GM19193 (cell line): ENCODE measurements at regions not wholly inside any gene's neighbourhood (a gene's known extent, or its start where the extent isn't known, plus 50 kb on each side); places are given as distances from the start of the nearest gene placed in this dataset.

Experiments
- POLR2A ChIP-seq: IDR thresholded peaks from 4 replicates; pipeline ENCODE4 v1.6.1; 2011; ENCODE audit not compliant: insufficient read depth, insufficient read length; ENCODE audit errors: extremely low read depth

DNA sequence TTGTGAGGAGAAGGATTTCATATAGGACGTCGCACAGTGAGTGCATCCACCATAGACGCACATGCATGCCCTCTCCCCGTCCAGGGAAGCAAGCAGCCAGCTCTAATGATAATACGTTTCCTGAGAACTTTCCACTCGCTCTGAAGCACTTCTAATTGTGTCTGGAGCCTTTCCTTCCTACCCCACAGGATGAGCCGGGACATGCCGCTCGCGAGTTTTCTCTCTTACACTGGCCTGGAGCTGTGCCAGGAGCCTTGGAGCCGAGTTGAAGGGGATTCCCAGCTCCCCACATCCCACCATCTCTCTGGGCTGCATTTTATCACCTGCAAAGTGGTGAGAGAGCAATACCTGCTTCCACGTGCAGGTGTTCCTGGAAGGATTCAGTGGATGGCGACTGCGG, 368.1 kb downstream of the C16orf95 start:
- TF ChIP-seq POLR2A: no peak

DNA sequence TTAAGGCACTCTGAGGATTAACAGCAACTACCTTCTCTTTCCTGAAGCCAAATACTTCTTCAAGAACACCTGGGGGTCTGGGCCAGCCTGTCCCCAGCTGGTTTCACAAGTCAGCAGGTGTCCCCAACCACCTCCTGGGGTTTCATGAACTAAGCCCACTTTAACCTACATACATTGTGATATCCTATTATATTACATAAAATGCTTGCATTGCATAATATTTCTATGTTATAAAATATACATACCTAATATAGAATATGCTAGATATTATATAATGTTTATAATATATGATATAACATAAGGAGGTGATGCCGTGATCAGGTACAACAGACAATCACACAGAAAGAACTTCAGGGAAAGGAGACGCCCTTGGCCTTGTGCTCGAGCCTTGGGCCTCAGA, 367.6 kb downstream of the C16orf95 start:
- TF ChIP-seq POLR2A: no peak

DNA sequence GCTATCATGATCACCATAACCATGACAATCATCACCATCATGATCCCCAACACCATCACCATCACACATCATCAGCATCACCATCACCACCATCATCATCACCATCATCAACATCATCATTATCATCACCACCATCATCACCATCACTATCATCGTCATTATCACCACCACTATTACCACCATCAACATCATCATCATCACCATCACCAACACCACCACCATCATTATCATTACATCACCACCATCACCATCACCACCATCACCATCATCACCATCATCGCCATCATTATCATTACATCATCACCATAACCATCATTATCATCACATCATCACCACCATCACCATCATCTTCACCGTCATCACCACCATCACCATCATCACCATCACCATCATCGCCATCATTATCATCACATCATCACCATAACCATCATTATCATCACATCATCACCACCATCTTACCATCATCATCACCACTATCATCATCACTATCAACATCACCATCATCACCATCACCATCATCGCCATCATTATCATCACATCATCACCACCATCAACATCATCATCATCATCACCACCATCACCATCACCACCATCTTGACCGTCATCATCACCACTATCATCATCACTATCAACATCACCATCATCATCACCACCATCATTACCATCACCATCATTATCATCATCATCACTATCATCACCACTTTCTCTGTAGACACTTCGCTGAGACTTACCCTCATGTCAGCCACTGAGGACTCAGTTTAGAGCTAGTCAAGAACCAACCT, 366.0 kb downstream of the C16orf95 start:
- TF ChIP-seq POLR2A: no peak

DNA sequence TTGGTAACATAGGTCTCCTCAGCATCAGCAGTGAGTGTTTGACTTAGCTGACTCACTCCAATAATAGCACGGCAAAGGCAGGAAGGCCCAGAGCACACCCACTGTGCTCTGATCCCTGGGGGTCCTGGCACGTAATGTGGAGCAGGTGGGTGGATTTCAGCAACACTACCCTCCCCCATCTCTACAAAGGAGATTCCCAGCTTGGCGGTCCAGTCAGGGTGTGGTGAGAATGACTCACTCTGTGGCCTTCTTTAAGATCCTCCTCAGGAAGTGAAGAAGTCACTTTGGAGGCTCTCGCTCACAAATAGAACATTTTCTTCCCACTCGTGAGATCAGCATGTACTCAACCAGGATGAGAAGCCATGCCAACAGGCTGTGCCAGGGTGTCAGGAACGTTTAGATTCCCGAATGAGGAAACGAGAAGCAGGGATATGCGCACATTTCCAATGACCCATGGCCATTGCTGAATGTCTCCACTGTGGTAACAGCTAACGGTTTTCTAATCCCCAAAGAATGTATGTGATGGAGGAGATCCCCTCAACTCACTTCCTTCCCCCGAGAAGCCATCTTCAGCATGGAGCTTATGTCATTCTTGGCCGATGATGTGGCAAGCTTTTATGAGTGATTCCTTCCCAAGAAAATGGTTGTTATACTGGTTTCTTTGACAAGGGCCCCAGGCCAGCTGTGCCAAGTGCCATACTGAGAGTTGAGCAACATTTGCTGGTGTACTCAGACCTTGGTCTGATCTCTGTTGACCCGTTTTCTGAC, 365.2 kb downstream of the C16orf95 start:
- TF ChIP-seq POLR2A: no peak

DNA sequence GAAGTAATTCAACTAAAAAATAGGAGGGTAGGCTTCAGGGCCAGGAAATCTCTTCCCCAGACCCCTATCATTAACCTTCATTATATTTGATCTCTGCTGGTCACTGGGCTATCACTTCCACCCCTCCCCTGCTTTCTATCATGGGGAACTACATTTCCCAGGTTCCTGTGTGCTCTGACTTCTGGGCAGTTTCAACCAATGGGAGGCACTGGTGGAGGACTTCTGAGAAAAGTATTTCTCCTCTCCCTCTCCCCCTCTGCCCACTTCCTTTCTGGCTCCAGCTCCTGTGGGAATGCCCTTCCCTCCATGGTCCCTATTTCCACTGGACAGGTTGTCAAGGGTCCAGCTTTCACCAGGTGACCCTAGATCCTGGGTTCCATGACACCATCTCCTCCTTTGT, 364.4 kb downstream of the C16orf95 start:
- no peak for TF ChIP-seq POLR2A

DNA sequence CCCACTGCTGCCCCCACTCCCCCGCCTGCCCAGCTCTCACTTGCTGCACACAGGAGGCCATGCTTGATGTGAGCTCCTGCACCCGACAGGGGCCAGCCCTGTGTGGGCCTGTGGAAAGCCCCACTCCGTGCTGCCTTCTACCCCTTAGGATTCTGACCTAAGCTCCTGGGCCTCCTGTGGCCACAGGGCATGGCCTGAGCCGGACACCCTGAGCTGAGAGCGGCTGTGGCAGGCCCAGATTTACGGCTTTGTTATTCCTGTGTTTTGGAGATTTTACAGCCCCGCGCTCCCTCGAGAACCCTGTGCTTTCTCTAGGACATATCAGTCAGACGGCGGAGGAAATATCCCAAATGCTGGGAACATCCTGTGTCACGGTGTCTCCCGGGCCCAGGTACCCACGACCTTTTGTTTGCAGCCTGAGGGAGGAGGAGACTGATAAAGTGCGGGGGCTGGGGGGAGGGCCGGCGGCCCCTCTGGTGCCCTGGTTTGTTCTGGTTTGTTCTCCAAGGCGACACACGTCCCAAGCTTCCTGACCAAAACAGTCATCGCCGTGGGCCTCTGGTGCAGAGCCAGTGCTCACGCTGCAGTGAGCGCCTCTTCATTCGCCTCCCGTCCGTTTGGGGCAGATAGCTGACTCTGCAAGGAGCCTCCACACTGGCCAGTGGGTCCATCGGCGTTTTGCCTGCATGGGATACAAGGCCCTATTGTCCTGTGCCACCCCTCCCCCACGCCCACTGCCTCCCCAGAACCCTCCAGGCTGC, 363.4 kb downstream of the C16orf95 start:
- TF ChIP-seq POLR2A: no peak

DNA sequence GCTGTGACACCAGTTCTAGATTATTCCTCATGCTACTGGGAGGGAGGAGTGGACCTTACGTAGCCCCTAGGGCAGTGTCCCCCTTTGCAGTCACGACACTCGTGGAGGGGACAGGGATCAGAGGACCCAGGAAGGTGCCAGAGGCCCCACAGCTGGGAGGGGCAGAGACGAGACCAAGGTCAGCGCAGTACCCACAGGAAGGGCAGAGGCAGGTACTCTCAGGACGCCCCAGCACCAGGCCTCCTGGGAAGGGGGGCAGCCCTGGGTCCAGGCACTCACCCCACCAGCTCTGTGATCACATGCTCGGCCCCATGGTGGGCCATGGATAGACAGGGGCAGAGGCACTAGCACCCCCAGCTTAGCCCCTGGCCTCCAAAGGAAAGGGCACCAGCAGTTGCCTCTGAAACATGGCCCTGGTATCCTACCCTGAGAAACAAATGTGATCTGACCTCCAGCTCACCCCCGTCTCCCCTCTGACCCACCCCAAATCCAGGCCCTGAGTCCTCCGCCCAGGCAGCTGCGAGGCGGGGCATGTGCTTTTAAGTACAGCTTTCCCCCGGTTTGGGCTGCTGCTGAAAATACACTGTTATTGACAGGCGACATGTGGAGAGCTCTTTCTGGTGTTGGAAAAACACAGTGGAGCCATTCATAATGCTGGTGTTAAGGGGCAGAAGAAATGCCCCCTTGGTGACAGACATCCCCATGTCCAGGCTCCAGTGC, 361.9 kb downstream of the C16orf95 start:
- no peak for TF ChIP-seq POLR2A

DNA sequence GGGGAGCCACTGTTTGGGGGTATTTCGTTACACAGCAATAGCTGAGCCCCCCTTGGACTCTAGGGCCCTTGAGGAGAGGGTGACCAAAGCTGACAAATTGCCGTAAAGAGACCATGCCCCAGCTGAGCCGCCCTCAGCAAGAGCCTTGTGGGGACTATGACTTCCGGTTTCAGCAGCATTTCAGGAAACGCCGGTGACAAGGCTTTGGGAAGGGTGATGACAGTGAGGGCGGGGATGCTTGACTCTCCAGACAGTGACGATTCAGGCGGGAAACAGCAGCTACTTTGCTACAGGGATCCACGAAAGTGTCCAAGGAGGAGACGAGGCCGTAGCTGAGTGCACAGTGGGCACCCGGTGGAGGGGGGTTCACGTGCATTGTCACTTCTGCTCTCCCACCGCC, 360.8 kb downstream of the C16orf95 start:
- TF ChIP-seq POLR2A: no peak

DNA sequence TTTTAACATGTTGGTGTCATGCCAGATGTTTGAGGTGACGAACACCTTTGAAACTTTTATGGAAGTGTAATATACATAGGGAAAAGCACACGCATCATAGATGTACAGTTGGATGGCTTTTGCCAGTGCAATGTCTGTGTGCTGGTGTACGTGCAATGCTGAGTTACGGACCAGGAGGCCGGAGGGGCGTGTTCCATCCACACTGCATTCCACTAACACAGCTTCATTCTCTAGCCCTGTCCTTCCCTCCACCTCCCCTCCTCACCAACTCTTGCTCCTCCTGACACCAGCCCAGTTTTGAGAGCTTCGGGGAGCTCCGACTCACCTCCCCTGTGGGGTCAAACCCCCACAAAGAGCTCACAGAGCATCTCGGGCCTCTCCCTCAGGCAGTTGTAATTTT, 358.8 kb downstream of the C16orf95 start:
- no peak for TF ChIP-seq POLR2A

DNA sequence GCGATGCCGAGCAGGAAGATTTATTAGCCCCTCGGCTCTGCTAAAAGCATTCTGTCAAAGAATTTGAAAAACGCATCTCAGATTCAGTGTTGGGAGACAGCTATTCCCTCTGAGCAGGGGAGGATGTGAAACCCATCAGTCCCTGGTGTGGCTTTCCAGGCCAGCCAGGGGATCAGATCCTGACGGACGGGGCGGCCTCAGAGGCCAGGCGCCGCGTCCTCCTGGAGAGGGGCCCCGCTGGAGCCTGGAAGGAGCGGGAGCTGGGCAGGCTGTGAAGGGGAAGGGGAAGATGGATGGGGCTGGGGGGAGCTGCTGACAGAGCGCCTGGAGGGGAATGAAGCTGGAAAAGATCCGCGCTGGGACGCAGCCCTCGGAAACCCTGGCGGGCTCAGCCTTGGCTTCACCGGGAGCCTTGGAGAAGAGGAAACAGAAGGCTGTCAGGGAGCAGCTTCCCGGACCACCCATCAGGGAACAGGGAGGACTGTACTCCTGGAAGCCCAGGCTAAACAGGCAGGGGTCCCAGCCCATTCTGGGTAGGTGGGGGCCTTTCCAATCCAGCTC, 358.0 kb downstream of the C16orf95 start:
- TF ChIP-seq POLR2A: no peak

DNA sequence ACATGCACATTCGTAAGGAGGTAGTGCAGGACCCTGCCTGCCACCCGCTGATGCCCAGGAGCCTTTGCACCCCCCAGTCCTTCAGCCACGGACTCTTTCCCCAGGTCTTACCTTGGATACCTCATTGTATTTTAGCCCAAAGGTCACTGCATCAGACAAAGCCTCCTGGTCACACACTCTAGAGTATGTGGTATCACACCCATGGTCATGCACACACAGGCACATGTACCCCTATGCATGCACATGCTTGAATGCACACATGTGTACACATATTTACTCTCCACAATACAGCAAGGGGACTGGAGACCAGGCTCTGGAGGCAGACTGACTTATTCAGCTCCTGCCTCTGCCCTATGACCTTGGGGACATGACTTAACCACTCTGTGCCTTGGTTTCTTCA, 357.5 kb downstream of the C16orf95 start:
- no peak for TF ChIP-seq POLR2A

DNA sequence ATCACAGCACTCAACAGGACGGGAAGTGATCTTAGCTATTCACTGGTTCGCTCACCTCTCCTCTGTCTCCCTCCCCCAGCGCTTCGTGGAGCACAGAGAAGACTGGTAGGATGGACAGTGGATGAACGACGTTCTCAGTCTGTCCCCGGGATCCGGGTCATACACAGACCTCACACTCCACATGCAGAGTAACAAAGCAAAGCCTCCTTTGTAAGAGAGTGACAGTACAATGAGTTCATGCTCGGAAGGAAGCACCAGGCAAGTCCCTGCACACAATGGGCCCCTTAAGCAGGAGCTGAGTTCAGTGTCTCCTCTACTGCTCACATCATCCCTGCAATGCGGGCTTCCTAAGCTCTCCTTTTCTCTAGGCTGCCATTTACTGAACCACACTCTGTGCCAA, 356.9 kb downstream of the C16orf95 start:
- TF ChIP-seq POLR2A: no peak

DNA sequence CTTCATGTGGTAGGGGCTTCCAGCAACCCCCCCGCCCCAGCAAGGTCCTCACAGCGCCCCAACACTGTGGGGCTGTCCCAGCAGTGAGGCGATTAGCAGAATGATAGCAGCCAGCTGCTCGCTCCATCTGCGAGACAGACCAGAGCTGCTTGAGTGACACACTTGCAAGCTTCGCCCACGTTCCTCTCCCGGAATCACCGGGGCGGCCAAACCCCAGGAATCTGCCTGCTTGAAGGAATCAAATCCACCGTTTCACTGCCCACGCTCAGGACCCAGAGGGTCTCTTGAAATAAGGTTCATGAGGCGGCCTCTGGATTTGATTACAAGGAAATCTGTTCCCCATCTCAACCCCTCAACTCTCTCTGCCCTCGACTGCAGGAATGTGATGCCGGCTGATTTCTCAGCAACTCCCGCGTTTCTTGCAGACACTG, 356.0 kb downstream of the C16orf95 start:
- no peak for TF ChIP-seq POLR2A

DNA sequence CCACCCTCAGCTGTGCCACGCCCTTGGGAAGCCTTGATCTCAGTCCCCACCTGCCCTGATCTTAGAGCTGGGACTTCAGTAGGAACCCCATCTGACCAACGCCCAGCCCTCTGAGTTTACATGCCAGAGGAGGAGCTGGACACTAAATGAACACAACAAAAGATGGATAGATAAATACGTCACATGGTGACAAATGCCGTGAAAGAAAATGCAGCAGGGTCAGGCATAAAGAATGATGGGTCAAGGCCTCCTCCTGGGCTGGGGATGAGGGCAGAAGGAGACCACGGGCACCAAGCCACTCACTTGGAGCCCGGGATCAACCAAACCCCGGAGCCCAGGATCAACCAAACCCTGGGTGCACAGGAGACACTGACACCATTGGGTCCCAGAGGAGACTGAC, 354.9 kb downstream of the C16orf95 start:
- no peak for TF ChIP-seq POLR2A

DNA sequence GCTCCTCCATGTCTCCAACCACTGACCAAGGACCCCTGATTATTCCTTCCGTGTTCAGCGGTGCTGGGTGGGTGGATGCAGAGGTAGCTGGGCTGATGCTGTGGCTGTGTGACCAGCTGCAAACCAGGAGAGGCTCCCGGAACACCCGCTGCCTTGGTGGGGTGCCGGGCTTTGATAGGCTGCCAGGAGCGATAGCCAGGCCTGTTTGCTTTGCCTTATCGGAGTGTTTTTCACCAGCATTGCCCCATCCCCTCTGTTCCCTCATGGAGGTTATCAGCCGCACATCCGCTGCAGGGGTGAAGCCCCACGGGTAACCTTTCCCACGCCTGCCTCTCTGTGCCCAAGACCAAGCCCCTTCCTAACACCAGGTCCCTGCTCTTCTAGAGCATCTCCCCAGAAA, 354.3 kb downstream of the C16orf95 start:
- TF ChIP-seq POLR2A: no peak
